ENCODE measurements at regions not wholly inside any gene's neighbourhood (a gene's known extent, or its start where the extent isn't known, plus 50 kb on each side); places are given as distances from the start of the nearest gene placed in this dataset.
"Not testable (repeated sequence)": the region's sequence is repeated elsewhere in the genome, so short reads cannot be mapped to it uniquely, and the experiment has no call there.

GRCh38 chr2:84224121-84224520 lies 235.0 kb downstream of the SUCLG1 start:
- Mint-ChIP-seq H3K4me1 (ENCODE audit: low read depth) (peaks cover 4% of the 10 kb centered on the region), H3K4me3 (ENCODE audit: unreplicated experiment) (no peak overlapping the region), H3K36me3 (ENCODE audit: low read depth) (no peaks in the 10 kb centered on the region), H3K27ac (ENCODE audit: unreplicated experiment) (no peak overlapping the region), H3K9me3 (ENCODE audit: low read depth) (peaks cover 14% of the 10 kb centered on the region), H3K27me3 (ENCODE audit: low read depth) (peaks cover 4% of the 10 kb centered on the region)
- TF ChIP-seq CTCF (IDR thresholded peaks at IDR 0.05), result no peak
- no peak for DNase-seq (ENCODE audit: low spot score)

- Mint-ChIP-seq H3K4me1 (ENCODE audit: low read depth) (peaks cover 4% of the 10 kb centered on the region), H3K27ac (ENCODE audit: unreplicated experiment) (no peak overlapping the region), H3K36me3 (ENCODE audit: low read depth) (no peaks in the 10 kb centered on the region), H3K9me3 (ENCODE audit: low read depth) (peaks cover 14% of the 10 kb centered on the region), H3K4me3 (ENCODE audit: unreplicated experiment) (no peak overlapping the region), H3K27me3 (ENCODE audit: low read depth) (peaks cover 5% of the 10 kb centered on the region)
- no peak for DNase-seq (ENCODE audit: low spot score)
- TF ChIP-seq CTCF (IDR thresholded peaks at IDR 0.05), result no peak
Observed at GRCh38 chr2:84223191-84223590, 235.9 kb downstream of the SUCLG1 start.

GRCh38 chr2:84221102-84221501 lies 238.0 kb downstream of the SUCLG1 start:
- H3K4me3 Mint-ChIP-seq (ENCODE audit: unreplicated experiment); H3K27ac Mint-ChIP-seq (ENCODE audit: unreplicated experiment); DNase-seq (ENCODE audit: low spot score); H3K36me3 Mint-ChIP-seq (ENCODE audit: low read depth); H3K4me1 Mint-ChIP-seq (ENCODE audit: low read depth); H3K9me3 Mint-ChIP-seq (ENCODE audit: low read depth); H3K27me3 Mint-ChIP-seq (ENCODE audit: low read depth): not testable (repeated sequence)

DNA sequence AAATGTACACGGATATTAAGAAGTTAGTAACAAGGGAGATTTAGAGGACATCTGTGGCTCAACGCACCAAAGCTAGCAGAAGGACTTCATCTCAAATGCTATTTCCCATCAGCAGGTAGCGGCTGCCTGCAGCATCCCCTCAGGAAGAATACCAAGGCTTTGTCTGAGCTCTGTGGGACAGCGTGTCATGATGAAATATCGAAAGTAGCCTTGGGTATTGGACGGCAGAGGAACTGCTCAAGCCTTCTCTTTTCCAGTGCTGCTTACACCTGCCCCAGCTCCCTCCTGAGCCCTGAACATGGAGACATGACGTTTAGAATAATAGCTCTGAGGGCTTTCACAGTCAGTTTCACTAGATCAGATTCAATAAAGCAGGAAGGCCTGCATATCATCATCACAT lies 241.6 kb downstream of the SUCLG1 start:
- H3K4me3 Mint-ChIP-seq (ENCODE audit: unreplicated experiment), result no peak overlapping the region
- no peak overlapping the region for H3K27ac Mint-ChIP-seq (ENCODE audit: unreplicated experiment)
- no peak for TF ChIP-seq CTCF (IDR thresholded peaks at IDR 0.05)
- no peaks in the 10 kb centered on the region for H3K9me3 Mint-ChIP-seq (ENCODE audit: low read depth)
- no peaks in the 10 kb centered on the region for H3K36me3 Mint-ChIP-seq (ENCODE audit: low read depth)
- no peaks in the 10 kb centered on the region for H3K4me1 Mint-ChIP-seq (ENCODE audit: low read depth)
- no peak for DNase-seq (ENCODE audit: low spot score)
- H3K27me3 Mint-ChIP-seq (ENCODE audit: low read depth), result peaks cover 24% of the 10 kb centered on the region

DNA sequence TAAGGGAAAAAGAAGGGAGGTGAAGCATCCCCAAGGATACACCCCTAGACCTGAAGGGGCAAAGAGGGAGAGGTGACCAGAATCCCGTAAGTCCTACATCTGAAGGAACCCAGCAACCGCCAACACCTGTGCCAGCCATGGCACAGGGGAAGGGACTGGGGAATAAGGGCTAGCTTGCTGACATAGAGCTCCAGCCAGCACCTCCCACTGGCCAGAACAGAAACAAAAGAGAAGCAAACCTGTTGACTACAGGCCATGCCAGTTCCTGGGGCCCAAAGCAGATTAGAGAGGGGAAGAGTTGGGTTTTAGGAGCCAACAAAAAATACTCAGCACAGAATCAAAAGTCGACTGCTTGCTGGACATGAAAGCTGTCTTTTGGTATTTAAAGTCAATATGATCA lies 244.6 kb downstream of the SUCLG1 start:
- no peak overlapping the region for H3K27ac Mint-ChIP-seq (ENCODE audit: unreplicated experiment)
- H3K4me1 Mint-ChIP-seq (ENCODE audit: low read depth), result no peaks in the 10 kb centered on the region
- no peak for DNase-seq (ENCODE audit: low spot score)
- H3K27me3 Mint-ChIP-seq (ENCODE audit: low read depth), result peaks cover 20% of the 10 kb centered on the region
- no peaks in the 10 kb centered on the region for H3K36me3 Mint-ChIP-seq (ENCODE audit: low read depth)
- no peak for TF ChIP-seq CTCF (IDR thresholded peaks at IDR 0.05)
- no peak overlapping the region for H3K4me3 Mint-ChIP-seq (ENCODE audit: unreplicated experiment)
- no peaks in the 10 kb centered on the region for H3K9me3 Mint-ChIP-seq (ENCODE audit: low read depth)

GRCh38 chr2:84212611-84213314 lies 246.3 kb downstream of the SUCLG1 start:
- no peak for TF ChIP-seq CTCF (IDR thresholded peaks at IDR 0.05)
- H3K27me3 Mint-ChIP-seq (ENCODE audit: low read depth), result peaks cover 19% of the 10 kb centered on the region
- no peak for DNase-seq (ENCODE audit: low spot score)
- H3K4me3 Mint-ChIP-seq (ENCODE audit: unreplicated experiment), result no peak overlapping the region
- no peaks in the 10 kb centered on the region for H3K9me3 Mint-ChIP-seq (ENCODE audit: low read depth)
- H3K27ac Mint-ChIP-seq (ENCODE audit: unreplicated experiment), result no peak overlapping the region
- no peaks in the 10 kb centered on the region for H3K36me3 Mint-ChIP-seq (ENCODE audit: low read depth)
- H3K4me1 Mint-ChIP-seq (ENCODE audit: low read depth), result no peaks in the 10 kb centered on the region

Measured in chondrocyte (in vitro differentiated cells).